ENCODE measurements at regions not wholly inside any gene's neighbourhood (a gene's known extent, or its start where the extent isn't known, plus 50 kb on each side); places are given as distances from the start of the nearest gene placed in this dataset.

- Histone ChIP-seq H3K27ac (no peak overlapping the region), H3K27me3 (no peaks in the 10 kb centered on the region), H3K4me3 (no peak overlapping the region), H3K4me1 (no peaks in the 10 kb centered on the region), H3K9me3 (peaks cover 0 to 14% (median 0%) of the 10 kb centered on the region in 3 donors), H3K36me3 (no peaks in the 10 kb centered on the region)
- WGBS, 2 donors (ENCODE audit: low coverage in 1 of 2), result 83 to 96% methylated on average over 2 to 3 of the region's 3 CpGs
- ATAC-seq, result no peak
- TF ChIP-seq CTCF (IDR thresholded peaks at IDR 0.05) (no peak), POLR2AphosphoS5 (IDR thresholded peaks at IDR 0.05) (no peak), POLR2A (IDR thresholded peaks at IDR 0.05) (no peak), EP300 (IDR thresholded peaks at IDR 0.05) (no peak)
These were observed 133.9 kb upstream of the PFN2 start for GRCh38 chr3:150104564-150104963.

GRCh38 chr3:150101016-150101415 lies 130.3 kb upstream of the PFN2 start:
- H3K9me3 ChIP-seq, result peaks cover 0 to 14% (median 0%) of the 10 kb centered on the region in 3 donors
- H3K27ac ChIP-seq, result no peak overlapping the region
- WGBS, 2 donors (ENCODE audit: low coverage in 1 of 2), result 91 to 92% methylated on average over 1 of the region's 1 CpG
- no peaks in the 10 kb centered on the region for H3K4me1 ChIP-seq
- no peaks in the 10 kb centered on the region for H3K36me3 ChIP-seq
- ATAC-seq, result no peak
- TF ChIP-seq EP300 (IDR thresholded peaks at IDR 0.05) (no peak), CTCF (IDR thresholded peaks at IDR 0.05) (no peak), POLR2AphosphoS5 (IDR thresholded peaks at IDR 0.05) (no peak), POLR2A (IDR thresholded peaks at IDR 0.05) (no peak)
- no peak overlapping the region for H3K4me3 ChIP-seq
- no peaks in the 10 kb centered on the region for H3K27me3 ChIP-seq

- WGBS, 2 donors (ENCODE audit: low coverage in 1 of 2), result 96 to 98% methylated on average over 3 of the region's 3 CpGs
- H3K9me3 ChIP-seq, result peaks cover 0 to 14% (median 0%) of the 10 kb centered on the region in 3 donors
- no peak overlapping the region for H3K27ac ChIP-seq
- H3K4me3 ChIP-seq, result no peak overlapping the region
- H3K36me3 ChIP-seq, result no peaks in the 10 kb centered on the region
- no peaks in the 10 kb centered on the region for H3K4me1 ChIP-seq
- TF ChIP-seq EP300 (IDR thresholded peaks at IDR 0.05) (no peak), POLR2AphosphoS5 (IDR thresholded peaks at IDR 0.05) (no peak), CTCF (IDR thresholded peaks at IDR 0.05) (no peak), POLR2A (IDR thresholded peaks at IDR 0.05) (no peak)
- ATAC-seq, result no peak
- no peaks in the 10 kb centered on the region for H3K27me3 ChIP-seq
These were observed 127.9 kb upstream of the PFN2 start for GRCh38 chr3:150098621-150099020.

- ATAC-seq, result no peak
- Histone ChIP-seq H3K4me1 (no peaks in the 10 kb centered on the region), H3K27ac (no peak overlapping the region), H3K9me3 (peaks cover 0 to 14% (median 0%) of the 10 kb centered on the region in 3 donors), H3K27me3 (no peaks in the 10 kb centered on the region), H3K36me3 (no peaks in the 10 kb centered on the region), H3K4me3 (no peak overlapping the region)
- TF ChIP-seq POLR2A (IDR thresholded peaks at IDR 0.05), result no peak
- TF ChIP-seq POLR2AphosphoS5 (IDR thresholded peaks at IDR 0.05), result no peak
- no peak for TF ChIP-seq CTCF (IDR thresholded peaks at IDR 0.05)
- no peak for TF ChIP-seq EP300 (IDR thresholded peaks at IDR 0.05)
- 85 to 95% methylated on average over 3 to 4 of the region's 4 CpGs for WGBS, 2 donors (ENCODE audit: low coverage in 1 of 2)
These were observed 126.8 kb upstream of the PFN2 start for GRCh38 chr3:150097588-150097890.

GRCh38 chr3:150096700-150097587 lies 126.2 kb upstream of the PFN2 start:
- TF ChIP-seq CTCF (IDR thresholded peaks at IDR 0.05) (no peak), POLR2AphosphoS5 (IDR thresholded peaks at IDR 0.05) (no peak), EP300 (IDR thresholded peaks at IDR 0.05) (no peak), POLR2A (IDR thresholded peaks at IDR 0.05) (no peak)
- Histone ChIP-seq H3K27me3 (no peaks in the 10 kb centered on the region), H3K27ac (no peak overlapping the region), H3K9me3 (peaks cover 0 to 13% (median 0%) of the 10 kb centered on the region in 3 donors), H3K4me1 (no peaks in the 10 kb centered on the region), H3K4me3 (no peak overlapping the region), H3K36me3 (no peaks in the 10 kb centered on the region)
- ATAC-seq, result no peak
- WGBS, 2 donors (ENCODE audit: low coverage in 1 of 2), result 26 to 35% methylated on average over 2 of the region's 3 CpGs

Data from gastroesophageal sphincter (tissue), 4 donors.